GM19023 (cell line): ENCODE measurements at regions not wholly inside any gene's neighbourhood (a gene's known extent, or its start where the extent isn't known, plus 50 kb on each side); places are given as distances from the start of the nearest gene placed in this dataset.

Experiments used
- ATAC-seq: cut with Tn5 transposase; IDR thresholded peaks from one replicate; pipeline ENCODE4 v1.9.1; 2021; ENCODE audit warnings: mild to moderate bottlenecking, moderate library complexity; ENCODE audit not compliant: unreplicated experiment

GRCh38 chr20:10770753-10771152 lies 97.0 kb upstream of the JAG1 start:
- no peak for ATAC-seq

DNA sequence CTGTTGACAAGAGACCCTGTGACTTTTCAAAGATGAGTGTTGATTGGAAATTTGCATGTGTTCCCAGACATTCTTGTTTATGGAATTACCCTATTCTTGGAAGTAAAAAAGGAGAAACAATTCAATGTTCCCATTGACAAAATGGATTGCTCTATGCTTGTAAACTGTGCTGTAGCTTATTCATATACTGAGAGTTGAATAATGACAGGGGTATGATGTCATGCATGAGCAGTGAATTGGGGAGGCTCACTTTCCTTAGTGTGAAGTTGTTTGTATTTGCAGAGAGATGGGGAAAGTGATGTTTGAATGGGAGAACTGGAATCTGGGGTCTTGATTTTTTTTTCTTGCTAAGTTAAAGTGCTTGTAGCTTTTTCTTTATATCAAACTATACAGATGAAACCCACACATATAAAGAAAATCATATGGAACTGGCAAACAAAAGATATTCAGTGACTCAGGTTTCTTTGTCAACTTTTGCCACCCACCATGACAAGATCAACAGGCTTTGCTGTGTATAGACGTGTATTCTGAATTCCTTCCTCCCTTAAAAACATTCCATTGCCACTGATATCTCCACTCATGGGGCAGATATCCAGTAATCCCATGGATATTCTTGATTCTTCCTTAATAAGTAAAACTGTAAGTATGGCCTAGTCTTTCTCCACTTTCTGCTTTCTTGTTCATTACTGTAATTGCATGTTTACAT lies 97.8 kb upstream of the JAG1 start:
- ATAC-seq, result no peak

- no peak for ATAC-seq
Observed at GRCh38 chr20:10774357-10774943, 100.7 kb upstream of the JAG1 start.

DNA sequence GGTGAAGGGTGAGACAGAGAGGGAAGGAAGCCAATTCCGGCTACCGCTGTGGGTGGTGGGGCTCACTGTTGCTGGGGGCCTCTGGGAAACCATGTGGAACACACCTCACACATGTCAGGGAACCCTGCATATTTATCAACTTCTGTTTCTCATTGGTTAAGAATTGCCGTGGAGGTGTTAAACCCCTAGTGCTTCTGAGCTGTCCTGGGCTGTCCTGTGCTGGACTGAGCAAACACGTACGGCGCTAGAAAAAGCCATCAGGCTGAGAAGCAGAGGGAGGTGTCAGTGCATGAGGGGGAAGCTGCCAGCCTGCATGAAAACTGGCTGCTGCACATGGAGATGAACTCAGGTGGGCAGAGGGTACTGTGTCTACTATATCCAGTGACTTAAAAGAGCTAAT lies 103.9 kb upstream of the JAG1 start:
- no peak for ATAC-seq

DNA sequence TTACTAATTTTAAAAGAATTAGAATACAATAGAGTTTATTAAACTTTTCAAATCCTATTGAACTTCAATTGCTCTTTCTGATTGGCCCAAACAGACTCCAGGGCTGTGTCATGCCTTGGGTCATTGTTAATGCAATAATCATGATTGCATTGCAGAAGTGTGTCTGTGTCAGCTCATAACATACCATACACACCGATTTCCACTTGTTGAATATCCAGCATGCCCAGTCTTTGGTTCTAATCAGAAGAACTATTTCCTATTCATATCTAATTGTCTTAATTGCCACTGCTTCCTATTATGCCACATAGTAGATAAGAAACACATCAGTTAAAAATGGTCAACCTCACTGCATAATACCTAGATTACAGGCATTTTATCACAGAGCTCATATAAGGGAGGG lies 106.1 kb upstream of the JAG1 start:
- ATAC-seq, result no peak

DNA sequence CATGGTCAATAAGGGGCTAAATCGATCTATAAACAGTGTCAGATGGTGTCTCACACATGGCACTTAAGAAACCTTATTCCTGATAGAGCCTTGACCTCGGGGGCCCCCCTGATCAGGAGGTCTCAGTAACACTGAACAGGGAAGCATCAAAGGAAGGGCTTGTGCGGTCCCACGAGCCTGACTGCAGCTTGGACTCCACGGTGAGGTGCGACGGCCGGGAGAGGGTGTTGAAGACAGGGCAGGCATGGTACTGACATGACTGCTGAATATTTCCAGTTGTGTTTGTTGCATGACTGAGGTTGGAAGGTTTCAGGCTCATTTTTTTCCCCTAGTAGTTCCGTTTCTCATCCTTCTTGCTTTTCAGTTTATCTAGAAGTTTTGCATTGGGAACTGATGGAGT lies 107.1 kb upstream of the JAG1 start:
- ATAC-seq, result no peak

- ATAC-seq, result no peak
Observed at GRCh38 chr20:10781526-10781925, 107.7 kb upstream of the JAG1 start.

- ATAC-seq, result no peak
Observed at GRCh38 chr20:10783707-10784553, 110.1 kb upstream of the JAG1 start.

GRCh38 chr20:10784554-10785183 lies 110.9 kb upstream of the JAG1 start:
- no peak for ATAC-seq

GRCh38 chr20:10786678-10787077 lies 112.9 kb upstream of the JAG1 start:
- no peak for ATAC-seq

DNA sequence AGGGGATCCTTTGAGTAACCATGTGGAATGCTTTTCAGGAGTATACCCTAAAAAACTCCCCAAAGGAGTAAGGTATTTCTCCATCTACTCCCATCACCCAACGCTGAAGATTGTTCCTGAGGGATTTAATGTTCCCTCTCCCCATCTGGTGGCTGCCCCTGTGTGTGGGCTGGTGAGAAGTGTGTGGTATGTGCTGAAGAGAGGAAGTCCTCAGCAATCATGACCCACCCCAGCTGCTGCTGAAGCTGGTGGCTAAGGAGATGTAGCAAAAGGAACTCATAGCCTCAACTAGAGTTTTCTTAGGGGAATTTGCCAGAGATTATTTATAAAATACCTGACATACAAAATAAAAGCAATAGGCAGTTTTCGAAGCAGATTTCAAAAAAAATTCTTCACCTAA lies 114.3 kb upstream of the JAG1 start:
- ATAC-seq, result no peak

DNA sequence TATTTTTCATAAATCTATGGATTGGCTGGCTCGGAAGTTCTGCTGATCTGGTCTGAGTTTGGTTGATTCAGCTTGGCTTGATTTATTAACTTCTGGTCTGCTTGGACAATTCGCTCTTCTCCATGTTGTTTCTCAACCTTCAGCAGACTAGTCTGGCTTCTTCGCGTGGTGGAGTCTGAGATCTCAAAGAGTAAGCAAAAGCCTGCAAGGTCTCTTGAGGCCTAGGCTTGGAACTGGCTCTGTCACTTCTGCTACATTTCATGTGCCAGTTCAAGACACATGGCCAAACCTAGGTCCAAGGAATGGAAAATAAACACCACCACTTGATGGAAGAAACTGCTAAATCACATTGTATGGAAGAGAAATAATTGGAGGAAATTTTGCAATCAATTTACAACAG lies 115.1 kb upstream of the JAG1 start:
- ATAC-seq, result no peak

GRCh38 chr20:10789386-10789785 lies 115.6 kb upstream of the JAG1 start:
- ATAC-seq, result no peak

GRCh38 chr20:10790013-10790412 lies 116.2 kb upstream of the JAG1 start:
- no peak for ATAC-seq

DNA sequence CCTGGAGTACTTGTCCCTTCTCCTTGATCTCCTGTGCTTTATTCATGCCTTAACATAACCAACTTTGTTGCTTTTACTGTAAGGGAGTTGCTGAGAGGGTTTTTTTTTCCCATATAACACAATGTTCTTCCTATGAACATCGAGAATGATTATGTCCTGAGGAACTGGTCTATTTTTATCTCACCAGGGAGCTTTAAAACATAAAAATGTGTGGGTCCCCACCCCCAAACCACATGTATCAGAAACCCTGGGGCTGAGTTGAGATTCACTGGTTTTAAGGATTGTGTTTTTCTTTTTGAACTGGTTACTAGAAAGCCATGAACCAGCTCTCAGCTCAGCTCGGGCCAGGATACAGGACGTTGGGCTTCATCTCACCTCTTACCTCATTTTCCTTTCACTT lies 118.5 kb upstream of the JAG1 start:
- no peak for ATAC-seq

DNA sequence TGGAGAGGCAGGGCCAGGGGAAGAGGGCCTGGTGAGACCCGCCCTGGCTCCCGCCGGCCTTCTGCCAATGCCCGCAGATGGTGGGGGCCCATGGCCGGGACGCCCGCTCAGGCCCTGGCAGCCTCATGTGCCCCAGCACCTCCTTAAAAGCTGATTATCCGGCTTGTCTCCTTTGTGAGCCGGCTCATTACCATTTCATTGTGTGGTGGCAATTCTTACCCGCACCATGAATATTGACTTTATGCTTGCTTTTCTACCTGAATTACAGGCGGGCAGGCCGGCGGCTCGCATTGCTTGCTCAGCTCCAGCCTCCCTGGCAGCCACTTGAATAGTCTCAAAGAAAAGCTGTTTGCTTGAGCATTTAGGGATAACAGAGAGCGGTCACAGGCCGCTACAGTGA lies 120.0 kb upstream of the JAG1 start:
- no peak for ATAC-seq

DNA sequence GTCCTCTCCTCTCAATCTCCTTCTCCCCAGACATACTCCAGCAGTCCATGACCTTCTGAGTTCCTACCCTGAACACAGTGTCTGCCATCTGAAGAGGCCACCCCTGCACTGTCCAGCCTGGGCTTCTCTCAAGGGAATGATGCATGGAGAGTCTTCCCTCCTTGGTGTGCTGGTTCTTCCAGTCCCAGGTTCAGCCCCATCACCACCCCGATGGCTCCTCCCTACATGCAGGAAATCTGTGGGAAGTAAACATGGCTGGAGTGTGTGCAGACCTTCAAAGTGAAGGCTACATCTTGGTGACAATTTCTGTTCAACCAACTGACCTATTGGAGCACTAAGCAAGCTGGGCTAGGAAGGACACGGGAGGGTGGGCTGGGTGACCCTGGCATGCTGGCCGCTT lies 121.0 kb upstream of the JAG1 start:
- ATAC-seq, result no peak

- no peak for ATAC-seq
Observed at GRCh38 chr20:10795286-10796026, 121.7 kb upstream of the JAG1 start.

- ATAC-seq, result no peak
Observed at GRCh38 chr20:10798811-10799210, 125.0 kb upstream of the JAG1 start.

- no peak for ATAC-seq
Observed at GRCh38 chr20:10799735-10800134, 125.9 kb upstream of the JAG1 start.

- ATAC-seq, result no peak
Observed at GRCh38 chr20:10800288-10800687, 126.5 kb upstream of the JAG1 start.
